ENCODE measurements at regions not wholly inside any gene's neighbourhood (a gene's known extent, or its start where the extent isn't known, plus 50 kb on each side); places are given as distances from the start of the nearest gene placed in this dataset.
"Not testable (repeated sequence)": the region's sequence is repeated elsewhere in the genome, so short reads cannot be mapped to it uniquely, and the experiment has no call there.

GRCh38 chr1:199580300-199580699 is 447.2 kb upstream of the NR5A2 start:
- DNase-seq, result no peak

GRCh38 chr1:199585392-199585791 is 442.1 kb upstream of the NR5A2 start:
- DNase-seq, result no peak

DNA sequence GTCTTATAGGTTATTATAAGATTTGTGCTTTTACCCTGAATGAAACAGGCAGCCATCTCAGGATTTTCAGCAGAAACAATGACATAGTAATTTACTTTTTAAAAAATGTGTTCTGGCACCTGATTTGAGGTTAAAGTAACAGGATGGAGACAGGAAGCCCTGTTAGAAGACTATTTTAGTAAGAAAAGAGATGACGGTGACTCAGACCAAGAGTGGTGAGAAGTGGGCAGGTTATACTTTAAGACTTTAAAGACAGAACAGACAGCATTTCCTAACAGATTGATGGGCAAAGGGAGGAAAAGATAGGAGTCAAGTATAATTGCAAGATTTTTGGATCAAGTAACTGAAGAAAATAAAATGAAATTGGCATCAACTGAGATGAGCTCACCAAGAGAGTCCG is 436.8 kb upstream of the NR5A2 start:
- DNase-seq, result no peak

GRCh38 chr1:199591468-199591867 is 436.0 kb upstream of the NR5A2 start:
- DNase-seq, result no peak

- DNase-seq, result no peak
Observed at GRCh38 chr1:199593475-199593874, 434.0 kb upstream of the NR5A2 start.

DNA sequence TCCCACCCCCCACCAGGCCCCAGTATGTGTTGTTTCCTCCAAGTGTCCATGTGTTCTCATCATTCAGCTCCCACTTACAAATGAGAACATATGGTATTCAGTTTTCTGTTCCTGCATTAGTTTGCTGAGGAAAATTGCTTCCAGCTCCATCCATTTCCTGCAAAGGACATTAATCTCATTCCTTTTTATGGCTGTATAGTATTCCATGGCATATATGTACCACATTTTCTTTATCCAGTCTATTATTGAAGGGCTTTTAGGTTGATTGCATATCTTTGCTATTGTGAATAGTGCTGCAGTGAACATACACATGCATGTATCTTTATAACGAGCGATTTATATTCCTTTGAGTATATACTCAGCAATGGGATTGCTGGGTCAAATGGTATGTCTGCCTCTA is 431.1 kb upstream of the NR5A2 start:
- not testable (repeated sequence) for DNase-seq

- no peak for DNase-seq
Observed at GRCh38 chr1:199597152-199597551, 430.4 kb upstream of the NR5A2 start.

GRCh38 chr1:199608414-199608813 is 419.1 kb upstream of the NR5A2 start:
- DNase-seq, result no peak

DNA sequence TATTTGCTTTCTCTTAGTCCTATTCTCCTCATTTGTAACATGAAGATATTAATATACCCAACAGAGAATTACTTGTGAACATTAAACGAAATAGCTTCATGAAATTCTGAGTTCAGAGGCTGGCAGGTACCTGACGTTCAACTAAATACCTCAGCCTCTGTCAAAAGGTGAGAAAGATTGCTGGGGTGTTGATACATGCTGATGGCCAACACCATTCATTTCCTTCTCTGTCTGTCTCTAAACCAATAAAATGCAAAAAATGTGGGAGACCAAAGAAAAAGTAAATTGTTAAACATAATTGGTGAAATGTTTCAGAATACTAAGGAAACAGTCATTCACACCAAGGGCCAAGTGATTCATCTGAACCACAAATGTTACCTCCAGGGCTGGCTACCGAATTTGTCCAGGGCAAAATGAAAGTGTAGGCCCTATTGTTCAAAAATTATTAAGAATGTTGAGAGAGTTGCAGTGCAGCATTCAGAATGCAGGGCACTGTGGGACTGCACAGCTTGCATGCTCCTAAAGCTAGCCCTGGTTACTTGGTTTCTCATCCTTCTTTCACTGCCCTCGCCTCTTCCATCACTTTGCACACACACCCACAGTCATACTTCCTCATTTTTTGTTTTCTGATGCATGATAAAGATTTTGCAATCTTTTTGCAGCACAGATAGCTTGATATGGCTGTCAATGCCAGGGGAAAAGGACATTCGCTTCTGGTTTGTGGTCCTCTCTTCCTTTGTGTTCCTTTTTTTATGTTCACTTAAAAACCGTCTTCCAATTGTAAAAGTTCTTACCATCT is 414.3 kb upstream of the NR5A2 start:
- no peak for DNase-seq

- no peak for DNase-seq
Observed at GRCh38 chr1:199616947-199617346, 410.6 kb upstream of the NR5A2 start.

DNA sequence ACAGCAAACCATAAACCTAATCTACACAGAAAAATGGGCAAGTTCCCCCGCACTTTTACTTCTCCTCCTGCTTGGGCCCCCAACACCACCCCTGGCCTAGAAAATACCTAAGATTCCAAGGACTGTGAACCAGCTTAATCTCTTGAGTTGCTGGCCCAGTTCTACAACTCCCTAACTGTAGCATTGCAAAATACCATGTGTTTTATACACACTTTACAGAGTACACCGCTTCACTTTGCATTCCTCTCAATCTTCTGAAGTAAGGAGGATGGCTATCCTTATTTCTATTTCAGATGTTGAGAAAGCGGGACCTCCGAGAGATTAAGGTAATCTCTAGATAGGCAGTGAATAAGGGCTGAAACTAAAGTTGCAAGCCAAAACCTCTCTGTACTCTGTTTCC is 408.3 kb upstream of the NR5A2 start:
- no peak for DNase-seq

GRCh38 chr1:199626228-199626627 is 401.3 kb upstream of the NR5A2 start:
- not testable (repeated sequence) for DNase-seq

DNA sequence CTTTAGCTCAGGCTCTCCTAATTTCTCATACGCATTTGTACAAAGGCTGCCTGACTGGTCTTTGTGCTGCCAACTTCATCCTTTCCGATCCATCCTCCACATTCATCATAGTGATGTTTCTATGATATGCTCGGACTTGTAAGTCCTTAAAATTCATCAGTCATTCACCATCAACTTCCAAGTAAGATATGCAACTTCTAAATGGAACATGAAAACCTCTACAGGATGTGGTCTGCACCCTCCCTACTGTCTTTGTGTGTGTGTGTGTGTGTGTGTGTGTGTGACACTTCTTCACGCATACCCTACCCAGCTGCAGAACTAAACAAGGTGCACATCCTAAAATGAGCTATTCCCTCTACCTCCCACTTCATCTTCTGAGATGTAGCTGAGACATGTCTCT is 397.9 kb upstream of the NR5A2 start:
- DNase-seq, result no peak

- DNase-seq, result no peak
Observed at GRCh38 chr1:199639453-199639852, 388.1 kb upstream of the NR5A2 start.

DNA sequence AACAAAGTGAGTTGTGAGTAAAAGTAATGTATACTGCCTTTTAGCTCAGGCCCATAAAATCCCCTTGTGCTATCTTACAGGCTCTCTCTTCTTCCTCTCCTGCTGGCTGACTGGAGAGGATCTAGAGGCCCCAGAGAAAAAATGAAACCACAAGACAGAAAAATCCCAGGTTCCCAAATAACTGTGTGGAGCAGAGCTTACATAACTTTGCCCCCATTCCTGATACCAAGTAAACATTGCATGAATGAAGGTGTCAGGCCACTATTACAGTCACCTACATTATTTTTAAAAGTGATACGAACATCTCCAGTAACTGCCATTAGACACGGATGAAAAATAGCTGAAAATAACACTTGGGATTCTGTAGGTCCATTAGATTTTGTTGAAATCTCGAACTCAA is 386.0 kb upstream of the NR5A2 start:
- DNase-seq, result no peak

GRCh38 chr1:199644912-199645311 is 382.6 kb upstream of the NR5A2 start:
- DNase-seq, result no peak

DNA sequence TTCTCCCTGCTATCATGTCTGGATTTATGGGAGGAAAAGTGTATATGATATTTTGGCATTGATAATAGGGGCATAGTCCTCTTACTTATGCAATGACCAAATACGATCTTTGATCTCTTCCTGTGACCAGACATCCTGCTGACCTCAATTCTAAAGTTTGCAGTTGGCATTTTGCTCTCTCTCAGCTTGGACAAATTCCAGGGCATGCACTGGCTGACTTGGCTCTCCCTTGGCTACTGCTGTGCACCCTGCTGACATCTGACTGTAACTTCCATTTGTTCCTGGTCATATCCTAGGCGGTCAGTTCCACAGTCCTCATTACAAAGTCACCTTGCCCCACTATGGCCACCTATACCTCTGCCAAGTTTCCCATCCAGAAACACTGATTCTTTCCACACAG is 380.7 kb upstream of the NR5A2 start:
- no peak for DNase-seq

DNA sequence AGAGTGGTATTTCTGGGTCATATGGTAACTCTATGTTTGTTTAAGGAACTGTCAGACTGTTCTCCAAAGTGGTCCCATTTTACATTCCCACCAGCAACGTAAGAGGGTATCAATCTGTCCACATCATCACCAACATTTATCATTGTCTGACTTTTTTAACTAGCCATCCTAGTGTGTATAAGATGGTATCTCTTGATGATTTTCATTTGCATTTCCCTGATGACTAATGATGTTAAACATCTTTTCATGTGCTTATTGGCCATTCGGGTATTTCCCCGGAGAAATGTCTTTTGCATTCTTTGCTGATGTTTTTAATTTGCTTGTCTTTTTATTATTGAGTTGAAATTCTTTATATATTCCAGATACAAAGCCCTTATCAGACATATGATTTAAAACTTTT is 370.1 kb upstream of the NR5A2 start:
- DNase-seq, result no peak

- no peak for DNase-seq
Observed at GRCh38 chr1:199660071-199660470, 367.4 kb upstream of the NR5A2 start.

DNA sequence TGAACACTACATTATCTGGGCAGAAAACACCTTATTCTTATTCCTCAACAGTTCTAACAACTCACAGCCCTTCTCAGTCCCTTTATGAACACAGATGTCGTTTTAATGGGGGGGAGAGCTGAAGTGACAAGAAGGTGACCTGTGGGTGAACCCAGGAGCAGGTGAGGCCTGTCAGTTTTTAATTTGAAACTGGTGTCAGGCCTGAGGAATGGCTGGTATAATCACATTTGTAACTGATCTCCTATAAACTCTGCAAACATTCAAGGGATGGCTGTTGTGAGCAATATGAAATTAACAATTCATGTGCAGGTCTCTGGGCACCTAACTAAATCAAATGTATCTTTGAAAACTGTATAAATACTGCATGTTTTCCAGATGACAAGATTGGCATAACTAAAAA is 362.1 kb upstream of the NR5A2 start:
- no peak for DNase-seq

- no peak for DNase-seq
Observed at GRCh38 chr1:199667089-199667488, 360.4 kb upstream of the NR5A2 start.

DNA sequence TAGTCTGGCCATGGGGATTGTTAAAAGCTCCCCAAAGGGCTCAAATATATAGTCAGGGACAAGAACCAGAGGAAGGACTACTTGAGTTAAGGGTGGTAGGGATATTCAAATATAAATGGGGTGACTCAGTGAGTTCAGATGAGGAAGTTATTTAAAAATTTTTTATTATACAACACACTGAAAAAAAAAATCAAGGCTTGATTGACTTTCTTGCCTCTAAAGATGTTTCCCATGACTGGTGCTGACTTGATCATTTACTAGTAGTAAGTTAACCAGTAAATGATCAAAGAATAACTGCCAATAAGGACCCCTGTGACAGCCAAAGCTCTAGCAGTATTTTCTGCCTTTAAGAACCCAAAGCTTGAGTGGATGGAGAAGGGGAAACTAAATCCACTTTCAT is 357.6 kb upstream of the NR5A2 start:
- no peak for DNase-seq

DNA sequence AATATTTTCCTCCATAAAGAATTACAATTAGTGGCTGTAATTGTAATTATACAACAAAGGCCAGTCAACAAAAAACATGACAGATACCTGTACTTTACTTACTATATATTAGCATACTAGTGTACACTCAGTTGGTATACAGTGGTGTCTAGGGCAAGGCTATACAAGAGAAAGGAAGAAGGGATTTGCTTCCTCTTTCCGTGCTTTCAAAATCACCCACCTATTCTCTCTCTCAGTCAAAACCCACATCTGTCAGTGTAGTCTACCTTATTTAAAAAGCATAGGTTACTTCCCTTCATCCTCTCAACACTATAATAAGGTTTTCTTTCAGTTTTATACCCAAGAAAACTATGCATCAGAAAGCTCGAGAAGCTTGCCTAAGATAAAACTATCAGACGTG is 355.8 kb upstream of the NR5A2 start:
- DNase-seq, result no peak

DNA sequence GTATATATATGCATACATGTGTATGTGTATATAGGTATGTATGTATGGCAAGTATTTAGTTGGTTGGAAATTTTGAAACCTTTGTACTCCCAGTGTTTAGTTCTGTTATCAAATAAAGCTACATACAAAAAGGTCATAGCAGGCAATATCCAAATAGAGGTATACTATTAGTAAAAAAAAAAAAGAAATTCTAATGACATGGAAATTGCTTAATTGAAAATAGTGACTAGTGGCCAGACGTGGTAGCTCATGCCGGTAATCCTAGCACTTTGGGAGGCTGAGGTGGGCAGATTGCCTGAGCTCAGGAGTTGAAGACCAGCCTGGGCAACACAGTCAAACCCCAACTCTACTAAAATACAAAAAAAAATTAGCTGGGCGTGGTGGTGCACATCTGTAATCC is 351.6 kb upstream of the NR5A2 start:
- DNase-seq, result no peak

GRCh38 chr1:199678771-199679170 is 348.7 kb upstream of the NR5A2 start:
- DNase-seq, result no peak

All from midbrain (tissue), 1 donor.